ENCODE measurements at regions not wholly inside any gene's neighbourhood (a gene's known extent, or its start where the extent isn't known, plus 50 kb on each side); places are given as distances from the start of the nearest gene placed in this dataset.

- Histone ChIP-seq H3K4me1 (ENCODE audit: control insufficient read depth in 4 of 4, insufficient read depth in 4 of 4, low read length in 3 of 4) (no peaks in the 10 kb centered on the region), H3K36me3 (ENCODE audit: control insufficient read depth in 4 of 4, insufficient read depth in 3 of 4, low read depth in 1 of 4, low read length in 3 of 4) (no peaks in the 10 kb centered on the region), H3K4me3 (ENCODE audit: low read depth in 1 of 3, low read length in 3 of 3) (no peak overlapping the region), H3K9ac (ENCODE audit: low read depth in 1 of 2, low read length in 2 of 2) (no peak overlapping the region), H3K9me3 (ENCODE audit: control insufficient read depth in 4 of 4, low read length in 3 of 4) (no peaks in the 10 kb centered on the region), H3K27ac (ENCODE audit: low read depth in 1 of 2, low read length in 2 of 2) (no peak overlapping the region), H3K27me3 (ENCODE audit: control insufficient read depth in 4 of 4, insufficient read depth in 4 of 4, low read length in 3 of 4) (no peaks in the 10 kb centered on the region)
- TF ChIP-seq ATF3 (IDR thresholded peaks at IDR 0.05) (no peak), RAD21 (IDR thresholded peaks at IDR 0.05) (no peak), YY1 (IDR thresholded peaks at IDR 0.05) (no peak), EGR1 (IDR thresholded peaks at IDR 0.05; ENCODE audit: low read depth in 2 of 2) (no peak), RXRA (IDR thresholded peaks at IDR 0.05) (no peak), TAF1 (conservative IDR thresholded peaks at IDR 0.05) (no peak), ZBTB33 (IDR thresholded peaks at IDR 0.05) (no peak), HNF4G (IDR thresholded peaks at IDR 0.05) (no peak)
- DNase-seq (ENCODE audit: low spot score) = no peak
Measured at GRCh38 chr5:88542786-88543185, 274.1 kb upstream of the TMEM161B start.

GRCh38 chr5:88540471-88541115 is 271.9 kb upstream of the TMEM161B start:
- no peaks in the 10 kb centered on the region for H3K27me3 ChIP-seq (ENCODE audit: control insufficient read depth in 4 of 4, insufficient read depth in 4 of 4, low read length in 3 of 4)
- no peak for TF ChIP-seq ATF3 (IDR thresholded peaks at IDR 0.05)
- no peak for TF ChIP-seq REST (IDR thresholded peaks at IDR 0.05)
- no peak for TF ChIP-seq HNF4A (conservative IDR thresholded peaks at IDR 0.05)
- TF ChIP-seq NR2F2 (IDR thresholded peaks at IDR 0.05) = no peak
- no peak for TF ChIP-seq EGR1 (IDR thresholded peaks at IDR 0.05; ENCODE audit: low read depth in 2 of 2)
- TF ChIP-seq FOXA2 (IDR thresholded peaks at IDR 0.05) = no peak
- no peak for TF ChIP-seq SP1 (IDR thresholded peaks at IDR 0.05)
- TF ChIP-seq FOXA1 (IDR thresholded peaks at IDR 0.05) = no peak
- no peak for TF ChIP-seq RXRA (IDR thresholded peaks at IDR 0.05)
- TF ChIP-seq YY1 (IDR thresholded peaks at IDR 0.05) = no peak
- no peak for TF ChIP-seq RAD21 (IDR thresholded peaks at IDR 0.05)
- TF ChIP-seq TAF1 (conservative IDR thresholded peaks at IDR 0.05) = no peak
- TF ChIP-seq CTCF (IDR thresholded peaks at IDR 0.05; ENCODE audit: low read depth, low read length, missing input control) = no peak
- TF ChIP-seq HNF4G (IDR thresholded peaks at IDR 0.05) = no peak
- TF ChIP-seq JUND (IDR thresholded peaks at IDR 0.05) = no peak
- TF ChIP-seq MAX (IDR thresholded peaks at IDR 0.05) = no peak
- no peak for DNase-seq (ENCODE audit: low spot score)
- H3K27ac ChIP-seq (ENCODE audit: low read depth in 1 of 2, low read length in 2 of 2) = no peak overlapping the region
- no peaks in the 10 kb centered on the region for H3K36me3 ChIP-seq (ENCODE audit: control insufficient read depth in 4 of 4, insufficient read depth in 3 of 4, low read depth in 1 of 4, low read length in 3 of 4)
- no peaks in the 10 kb centered on the region for H3K4me1 ChIP-seq (ENCODE audit: control insufficient read depth in 4 of 4, insufficient read depth in 4 of 4, low read length in 3 of 4)
- 73% methylated on average over 6 of the region's 6 CpGs for WGBS
- no peak overlapping the region for H3K9ac ChIP-seq (ENCODE audit: low read depth in 1 of 2, low read length in 2 of 2)
- H3K4me3 ChIP-seq (ENCODE audit: low read depth in 1 of 3, low read length in 3 of 3) = no peak overlapping the region
- no peaks in the 10 kb centered on the region for H3K9me3 ChIP-seq (ENCODE audit: control insufficient read depth in 4 of 4, low read length in 3 of 4)
